AG09319 (cell line): ENCODE measurements at regions not wholly inside any gene's neighbourhood (a gene's known extent, or its start where the extent isn't known, plus 50 kb on each side); places are given as distances from the start of the nearest gene placed in this dataset.
"Not testable (repeated sequence)": the region's sequence is repeated elsewhere in the genome, so short reads cannot be mapped to it uniquely, and the experiment has no call there.

Source experiments
- DNase-seq: peaks from one replicate; pipeline ENCODE4 v3.0.0-alpha.2; 2010; ENCODE audit warnings: low read depth; ENCODE audit errors: extremely low read depth
- TF ChIP-seq, protein P1 (sequence below): IDR thresholded peaks from 2 replicates; pipeline ENCODE4 v1.5.1; 2011; ENCODE audit warnings: low read depth, mild to moderate bottlenecking, inconsistent platforms, low read length, moderate library complexity

DNA sequence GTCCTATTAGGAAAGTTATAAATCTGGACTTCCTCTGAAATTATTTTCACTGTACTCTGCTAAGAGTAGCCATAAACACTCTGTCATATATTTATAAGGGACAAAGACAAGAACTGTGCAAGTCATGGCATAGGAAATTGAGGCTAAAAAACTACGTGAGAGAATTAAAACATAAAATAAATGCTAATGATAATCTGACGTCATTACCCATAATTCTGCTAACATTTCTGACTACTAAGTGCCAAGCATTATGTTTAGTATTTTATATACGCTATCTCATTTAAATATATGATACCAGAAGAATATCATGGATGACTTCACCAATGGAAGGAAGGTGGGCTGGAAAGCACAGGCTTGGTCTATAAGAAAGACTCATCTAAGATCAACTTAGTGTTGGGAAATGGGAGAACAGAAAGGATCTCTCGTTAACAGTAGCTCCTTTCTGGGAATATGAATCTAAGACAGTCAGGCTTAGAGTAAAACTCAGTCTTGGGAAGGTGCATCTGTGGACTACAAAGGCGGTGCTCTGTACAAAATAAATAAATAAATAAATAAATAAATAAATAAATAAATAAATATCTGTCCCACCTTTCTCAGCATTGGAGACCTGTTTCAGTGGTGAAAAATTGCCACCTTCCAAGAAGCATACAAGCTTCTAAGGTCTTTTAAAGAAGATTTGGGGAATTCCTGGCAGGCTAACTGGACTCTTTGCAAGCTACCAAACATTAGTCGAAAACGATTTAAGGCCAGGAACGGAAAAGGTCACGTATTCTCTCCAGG lies 267.4 kb downstream of the CGGBP1 start:
- no peak for DNase-seq
- TF ChIP-seq, protein P1, sequence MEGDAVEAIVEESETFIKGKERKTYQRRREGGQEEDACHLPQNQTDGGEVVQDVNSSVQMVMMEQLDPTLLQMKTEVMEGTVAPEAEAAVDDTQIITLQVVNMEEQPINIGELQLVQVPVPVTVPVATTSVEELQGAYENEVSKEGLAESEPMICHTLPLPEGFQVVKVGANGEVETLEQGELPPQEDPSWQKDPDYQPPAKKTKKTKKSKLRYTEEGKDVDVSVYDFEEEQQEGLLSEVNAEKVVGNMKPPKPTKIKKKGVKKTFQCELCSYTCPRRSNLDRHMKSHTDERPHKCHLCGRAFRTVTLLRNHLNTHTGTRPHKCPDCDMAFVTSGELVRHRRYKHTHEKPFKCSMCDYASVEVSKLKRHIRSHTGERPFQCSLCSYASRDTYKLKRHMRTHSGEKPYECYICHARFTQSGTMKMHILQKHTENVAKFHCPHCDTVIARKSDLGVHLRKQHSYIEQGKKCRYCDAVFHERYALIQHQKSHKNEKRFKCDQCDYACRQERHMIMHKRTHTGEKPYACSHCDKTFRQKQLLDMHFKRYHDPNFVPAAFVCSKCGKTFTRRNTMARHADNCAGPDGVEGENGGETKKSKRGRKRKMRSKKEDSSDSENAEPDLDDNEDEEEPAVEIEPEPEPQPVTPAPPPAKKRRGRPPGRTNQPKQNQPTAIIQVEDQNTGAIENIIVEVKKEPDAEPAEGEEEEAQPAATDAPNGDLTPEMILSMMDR, result no peak

DNA sequence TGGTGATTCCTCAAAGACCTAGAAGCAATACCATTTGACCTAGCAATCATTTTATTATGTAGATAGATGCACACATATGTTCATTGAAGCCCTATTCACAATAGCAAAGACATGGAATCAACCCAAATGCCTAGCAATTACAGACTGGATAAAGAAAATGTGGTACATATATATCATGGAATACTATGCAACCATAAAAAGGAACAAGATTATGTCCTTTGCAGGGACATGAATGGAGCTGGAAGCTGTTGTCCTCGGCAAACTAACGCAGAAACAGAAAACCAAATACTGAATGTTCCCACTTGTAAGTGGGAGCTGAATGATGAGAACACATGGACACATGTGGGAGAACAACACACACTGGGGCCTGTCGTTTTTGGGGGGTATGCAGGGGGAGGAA lies 269.8 kb downstream of the CGGBP1 start:
- DNase-seq, result not testable (repeated sequence)

DNA sequence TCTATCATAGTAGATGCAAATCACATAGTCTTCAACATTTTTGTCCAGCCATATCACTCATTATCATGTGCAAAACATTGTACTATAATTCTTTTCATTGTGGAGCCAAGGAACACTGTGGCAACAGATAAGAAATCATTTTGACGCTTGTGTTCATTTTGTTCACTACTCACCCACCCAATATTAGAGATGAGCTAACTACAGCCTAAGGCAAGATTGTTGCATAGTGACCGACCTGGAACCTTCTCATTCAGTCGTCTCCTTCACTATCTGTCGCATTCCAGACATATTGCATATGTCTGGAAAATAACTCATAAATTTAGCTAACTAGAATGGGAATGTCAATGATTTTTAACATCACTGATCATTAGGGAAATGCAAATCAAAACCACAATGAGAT lies 270.3 kb downstream of the CGGBP1 start:
- DNase-seq, result no peak
- TF ChIP-seq, protein P1, result no peak

DNA sequence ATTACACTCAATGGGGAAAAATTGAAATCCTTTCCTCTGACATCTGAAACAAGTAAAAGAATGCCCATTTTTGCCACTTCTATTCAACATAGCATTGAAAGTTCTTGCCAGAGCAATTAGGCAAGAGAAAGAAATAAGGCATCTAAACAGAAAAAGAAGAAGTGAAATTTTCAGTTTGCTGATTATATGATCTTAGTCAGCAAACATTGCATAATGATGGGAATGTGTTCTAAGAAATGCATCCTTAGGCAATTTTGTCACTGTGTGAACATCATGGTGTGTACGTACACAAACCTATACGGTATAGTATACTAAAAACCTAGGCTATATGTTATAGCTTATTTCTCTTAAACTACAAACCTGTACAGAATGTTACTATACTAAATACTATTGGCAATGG lies 278.0 kb downstream of the CGGBP1 start:
- TF ChIP-seq, protein P1, result no peak
- DNase-seq, result no peak

DNA sequence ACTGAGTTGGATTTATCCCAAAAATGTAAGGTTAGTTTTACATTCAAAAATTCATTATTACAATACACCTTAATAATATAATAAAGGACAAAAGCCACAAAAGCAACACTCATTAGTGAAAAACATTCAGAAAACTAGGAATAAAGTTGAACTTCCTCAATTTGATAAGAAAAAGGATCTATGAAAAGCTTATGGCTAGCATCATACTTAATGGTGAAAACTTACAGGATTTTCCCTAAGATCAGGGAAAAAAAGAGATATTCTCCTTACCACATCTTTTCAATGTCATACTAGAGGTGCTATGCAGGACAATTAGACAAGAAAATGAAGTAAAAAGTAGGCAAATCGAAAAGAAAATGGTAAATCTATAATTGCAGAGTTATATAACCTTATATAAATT lies 279.9 kb downstream of the CGGBP1 start:
- TF ChIP-seq, protein P1, result no peak
- DNase-seq, result no peak

DNA sequence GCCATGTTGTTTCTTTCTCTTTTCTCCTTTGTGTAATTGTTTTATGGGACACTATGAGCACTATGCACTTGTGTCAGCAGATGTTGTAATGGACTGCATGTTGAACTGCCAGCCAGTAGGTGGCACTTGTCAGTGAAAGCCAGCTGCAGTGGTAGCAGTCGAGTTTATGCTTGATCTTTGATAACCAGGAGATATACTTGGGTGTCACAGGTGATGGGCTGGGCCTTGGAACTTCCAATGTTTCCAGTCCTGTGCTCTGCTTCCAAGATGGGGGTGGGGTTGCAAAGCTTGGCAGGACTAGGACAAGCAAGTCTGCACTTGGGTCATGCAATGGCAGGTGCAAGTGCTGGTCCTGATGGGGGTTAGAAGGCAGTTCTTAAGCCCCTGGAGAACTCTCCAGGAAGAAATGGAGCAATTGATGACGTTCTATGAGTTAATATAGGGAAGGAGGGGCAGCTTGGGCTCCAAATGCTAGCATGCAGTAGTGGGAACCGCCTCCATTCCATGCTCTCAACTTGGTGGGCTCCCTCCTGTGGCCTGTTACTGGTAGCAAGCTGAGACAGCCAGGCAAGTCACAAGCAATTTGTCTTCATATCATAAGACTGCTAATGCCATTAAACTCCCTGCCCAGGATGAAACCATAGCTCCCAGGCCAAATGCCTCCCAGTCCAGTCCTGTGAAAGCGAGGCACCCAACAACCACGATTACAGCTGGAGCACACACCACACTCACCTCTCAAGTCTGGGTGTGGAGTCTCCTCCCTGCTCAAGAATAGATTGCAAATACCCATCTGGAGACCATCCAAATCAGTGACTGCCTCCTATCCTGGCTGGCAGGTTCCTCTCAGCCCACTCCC lies 287.2 kb downstream of the CGGBP1 start:
- TF ChIP-seq, protein P1, result peak; percentile 57

DNA sequence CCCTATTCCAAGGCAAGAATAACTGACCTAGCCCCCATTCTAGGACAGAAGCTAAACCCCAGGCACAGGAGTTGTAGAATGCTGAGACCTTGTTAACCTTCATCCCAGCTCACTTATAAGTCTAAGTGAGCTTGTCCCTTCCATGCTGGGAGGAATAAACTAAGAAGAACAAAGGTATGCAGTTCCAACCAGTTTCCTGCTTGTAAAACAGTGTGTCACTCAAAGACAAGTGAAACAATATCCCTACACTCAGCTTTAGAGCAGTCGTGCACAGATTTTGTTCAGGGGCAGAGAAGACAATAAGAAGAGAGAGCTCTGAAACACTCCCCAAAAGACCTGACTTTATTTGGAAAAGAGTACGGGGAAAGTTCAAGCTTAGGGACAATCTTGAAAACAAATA lies 292.1 kb downstream of the CGGBP1 start:
- TF ChIP-seq, protein P1, result no peak
- DNase-seq, result no peak

More for the DNA sequence above, 287.2 kb downstream of the CGGBP1 start:
- no peak for DNase-seq
